ENCODE measurements at regions not wholly inside any gene's neighbourhood (a gene's known extent, or its start where the extent isn't known, plus 50 kb on each side); places are given as distances from the start of the nearest gene placed in this dataset.

DNA sequence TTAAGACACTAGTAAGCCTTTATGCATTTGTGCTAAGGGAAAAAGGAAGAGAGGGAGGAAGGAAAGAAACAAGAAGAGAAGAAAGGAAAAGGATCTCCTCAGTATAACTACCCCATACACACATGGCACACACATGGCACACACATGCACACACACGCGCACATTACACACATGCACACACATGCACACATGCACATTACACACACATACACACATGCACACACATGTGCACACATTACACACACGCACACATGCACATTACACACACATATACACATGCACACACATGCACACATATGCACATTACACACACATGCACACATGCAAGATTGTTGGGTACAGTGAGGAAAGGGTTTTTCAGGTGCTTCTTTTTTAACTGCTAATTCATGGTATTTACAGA, 311.2 kb downstream of the SKIDA1 start:
- Histone ChIP-seq H3K36me3 (no peaks in the 10 kb centered on the region), H3K27ac (no peak overlapping the region), H3K4me1 (no peaks in the 10 kb centered on the region), H3K4me3 (no peak overlapping the region), H3K9me3 (no peaks in the 10 kb centered on the region), H3K27me3 (no peaks in the 10 kb centered on the region)
- intact Hi-C loops (cut with DNase I; ENCODE audit: low total_unique reads) (no loop called here), in situ Hi-C loops (cut with MboI; ENCODE audit: low pct_ligation_motif_present in 1 of 4, low pct_unique_long_range_greater_than_20kb in 1 of 4, low sequenced_read_pairs in 3 of 4) (no loop called here)
- WGBS, 2 donors (ENCODE audit: low coverage in 1 of 2) = 84 to 94% methylated on average over 2 to 3 of the region's 3 CpGs
- TF ChIP-seq POLR2AphosphoS5 (IDR thresholded peaks at IDR 0.05) (no peak), POLR2A (IDR thresholded peaks at IDR 0.05) (no peak), EP300 (IDR thresholded peaks at IDR 0.05; ENCODE audit: low read depth) (no peak)
- TF ChIP-seq, protein P1, sequence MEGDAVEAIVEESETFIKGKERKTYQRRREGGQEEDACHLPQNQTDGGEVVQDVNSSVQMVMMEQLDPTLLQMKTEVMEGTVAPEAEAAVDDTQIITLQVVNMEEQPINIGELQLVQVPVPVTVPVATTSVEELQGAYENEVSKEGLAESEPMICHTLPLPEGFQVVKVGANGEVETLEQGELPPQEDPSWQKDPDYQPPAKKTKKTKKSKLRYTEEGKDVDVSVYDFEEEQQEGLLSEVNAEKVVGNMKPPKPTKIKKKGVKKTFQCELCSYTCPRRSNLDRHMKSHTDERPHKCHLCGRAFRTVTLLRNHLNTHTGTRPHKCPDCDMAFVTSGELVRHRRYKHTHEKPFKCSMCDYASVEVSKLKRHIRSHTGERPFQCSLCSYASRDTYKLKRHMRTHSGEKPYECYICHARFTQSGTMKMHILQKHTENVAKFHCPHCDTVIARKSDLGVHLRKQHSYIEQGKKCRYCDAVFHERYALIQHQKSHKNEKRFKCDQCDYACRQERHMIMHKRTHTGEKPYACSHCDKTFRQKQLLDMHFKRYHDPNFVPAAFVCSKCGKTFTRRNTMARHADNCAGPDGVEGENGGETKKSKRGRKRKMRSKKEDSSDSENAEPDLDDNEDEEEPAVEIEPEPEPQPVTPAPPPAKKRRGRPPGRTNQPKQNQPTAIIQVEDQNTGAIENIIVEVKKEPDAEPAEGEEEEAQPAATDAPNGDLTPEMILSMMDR (IDR thresholded peaks at IDR 0.05) = no peak
- no peak for DNase-seq

GRCh38 chr10:21213381-21213780, 312.1 kb downstream of the SKIDA1 start:
- DNase-seq = no peak
- intact Hi-C loops (cut with DNase I; ENCODE audit: low total_unique reads) = no loop called here
- in situ Hi-C loops (cut with MboI; ENCODE audit: low pct_ligation_motif_present in 1 of 4, low pct_unique_long_range_greater_than_20kb in 1 of 4, low sequenced_read_pairs in 3 of 4) = no loop called here
- WGBS, 2 donors (ENCODE audit: low coverage in 1 of 2) = 85 to 87% methylated on average over 3 to 6 of the region's 6 CpGs
- Histone ChIP-seq H3K27ac (no peak overlapping the region), H3K9me3 (no peaks in the 10 kb centered on the region), H3K4me3 (no peak overlapping the region), H3K27me3 (no peaks in the 10 kb centered on the region), H3K36me3 (no peaks in the 10 kb centered on the region), H3K4me1 (no peaks in the 10 kb centered on the region)
- TF ChIP-seq POLR2A (IDR thresholded peaks at IDR 0.05) (no peak), EP300 (IDR thresholded peaks at IDR 0.05; ENCODE audit: low read depth) (no peak)

- Histone ChIP-seq H3K4me3 (no peak overlapping the region), H3K36me3 (no peaks in the 10 kb centered on the region), H3K9me3 (no peaks in the 10 kb centered on the region), H3K4me1 (no peaks in the 10 kb centered on the region), H3K27ac (no peak overlapping the region), H3K27me3 (no peaks in the 10 kb centered on the region)
- TF ChIP-seq POLR2A (IDR thresholded peaks at IDR 0.05) (no peak), POLR2AphosphoS5 (IDR thresholded peaks at IDR 0.05) (no peak)
- TF ChIP-seq, protein P1 (IDR thresholded peaks at IDR 0.05) = no peak
- WGBS, 2 donors (ENCODE audit: low coverage in 1 of 2) = 91 to 98% methylated on average over 5 of the region's 5 CpGs
- DNase-seq = no peak
- intact Hi-C loops (cut with DNase I; ENCODE audit: low total_unique reads) (no loop called here), in situ Hi-C loops (cut with MboI; ENCODE audit: low pct_ligation_motif_present in 1 of 4, low pct_unique_long_range_greater_than_20kb in 1 of 4, low sequenced_read_pairs in 3 of 4) (no loop called here)
These were observed 312.6 kb downstream of the SKIDA1 start for GRCh38 chr10:21212912-21213311.

DNA sequence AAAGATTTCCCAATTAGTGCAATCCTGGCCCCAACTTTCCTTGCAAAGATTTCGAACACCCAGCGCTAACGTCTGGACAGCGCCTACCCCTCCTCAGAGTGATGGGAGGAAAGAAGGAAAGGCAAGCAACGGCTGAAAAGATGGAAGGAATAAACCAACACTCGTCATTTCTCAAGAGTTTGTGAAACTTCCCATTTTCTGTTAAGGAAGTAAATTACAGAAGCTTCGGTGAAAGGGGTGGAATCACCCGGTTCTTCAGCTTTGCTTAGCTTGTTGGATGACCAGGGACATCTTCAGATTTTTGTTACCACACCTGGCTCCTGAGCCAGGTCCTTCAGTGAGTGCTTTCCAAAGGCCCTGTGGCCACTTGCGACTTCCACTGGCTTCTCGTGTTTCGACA, 313.1 kb downstream of the SKIDA1 start:
- H3K9me3 ChIP-seq = no peaks in the 10 kb centered on the region
- no peak overlapping the region for H3K4me3 ChIP-seq
- no peaks in the 10 kb centered on the region for H3K4me1 ChIP-seq
- intact Hi-C loops (cut with DNase I; ENCODE audit: low total_unique reads) (no loop called here), in situ Hi-C loops (cut with MboI; ENCODE audit: low pct_ligation_motif_present in 1 of 4, low pct_unique_long_range_greater_than_20kb in 1 of 4, low sequenced_read_pairs in 3 of 4) (no loop called here)
- DNase-seq = no peak
- H3K36me3 ChIP-seq = no peaks in the 10 kb centered on the region
- no peak for TF ChIP-seq EP300 (IDR thresholded peaks at IDR 0.05; ENCODE audit: low read depth)
- no peak for TF ChIP-seq POLR2AphosphoS5 (IDR thresholded peaks at IDR 0.05)
- TF ChIP-seq, protein P1 (IDR thresholded peaks at IDR 0.05) = no peak
- no peak for TF ChIP-seq POLR2A (IDR thresholded peaks at IDR 0.05)
- 83 to 92% methylated on average over 11 of the region's 11 CpGs for WGBS, 2 donors (ENCODE audit: low coverage in 1 of 2)
- H3K27ac ChIP-seq = no peak overlapping the region
- no peaks in the 10 kb centered on the region for H3K27me3 ChIP-seq

- Histone ChIP-seq H3K4me3 (no peak overlapping the region), H3K27me3 (no peaks in the 10 kb centered on the region), H3K4me1 (no peaks in the 10 kb centered on the region), H3K27ac (no peak overlapping the region), H3K9me3 (no peaks in the 10 kb centered on the region), H3K36me3 (no peaks in the 10 kb centered on the region)
- 71 to 91% methylated on average over 1 to 4 of the region's 4 CpGs for WGBS, 2 donors (ENCODE audit: low coverage in 1 of 2)
- no peak for DNase-seq
- intact Hi-C loops (cut with DNase I; ENCODE audit: low total_unique reads) (no loop called here), in situ Hi-C loops (cut with MboI; ENCODE audit: low pct_ligation_motif_present in 1 of 4, low pct_unique_long_range_greater_than_20kb in 1 of 4, low sequenced_read_pairs in 3 of 4) (no loop called here)
- TF ChIP-seq POLR2AphosphoS5 (IDR thresholded peaks at IDR 0.05) (no peak), POLR2A (IDR thresholded peaks at IDR 0.05) (no peak), EP300 (IDR thresholded peaks at IDR 0.05; ENCODE audit: low read depth) (no peak)
- TF ChIP-seq, protein P1 (IDR thresholded peaks at IDR 0.05) = no peak
These were observed 312.4 kb upstream of the NEBL start for GRCh38 chr10:21209495-21209894.
